Suppressor macrophage treated with lipopolysaccharide for 1 hour (primary cell): ENCODE measurements at regions not wholly inside any gene's neighbourhood (a gene's known extent, or its start where the extent isn't known, plus 50 kb on each side); places are given as distances from the start of the nearest gene placed in this dataset.
"Not testable (repeated sequence)": the region's sequence is repeated elsewhere in the genome, so short reads cannot be mapped to it uniquely, and the experiment has no call there.

Source experiments
- DNase-seq, 3 donors: peaks; one replicate each; pipeline ENCODE4 v3.0.0-alpha.2; 2020 to 2022

- DNase-seq, result no peak
These were observed 672.1 kb upstream of the SLIT2 start for GRCh38 chr4:19579608-19580007.

- no peak for DNase-seq
These were observed 674.6 kb upstream of the SLIT2 start for GRCh38 chr4:19577097-19577496.

- peak; percentile 0 to 20 (median 5) for DNase-seq
These were observed 675.8 kb upstream of the SLIT2 start for GRCh38 chr4:19575924-19576323.

GRCh38 chr4:19566041-19566440, 685.7 kb upstream of the SLIT2 start:
- no peak for DNase-seq

- no peak for DNase-seq
These were observed 689.2 kb upstream of the SLIT2 start for GRCh38 chr4:19562456-19562855.

GRCh38 chr4:19557161-19557560, 694.5 kb upstream of the SLIT2 start:
- DNase-seq, result no peak

GRCh38 chr4:19556276-19556675, 695.4 kb upstream of the SLIT2 start:
- not testable (repeated sequence) for DNase-seq

GRCh38 chr4:19547463-19547862, 704.2 kb upstream of the SLIT2 start:
- no peak for DNase-seq

GRCh38 chr4:19544446-19545125, 707.1 kb upstream of the SLIT2 start:
- no peak for DNase-seq

- DNase-seq, result no peak
These were observed 710.7 kb upstream of the SLIT2 start for GRCh38 chr4:19540859-19541540.

- no peak for DNase-seq
These were observed 712.5 kb upstream of the SLIT2 start for GRCh38 chr4:19539201-19539600.

- no peak for DNase-seq
These were observed 717.5 kb upstream of the SLIT2 start for GRCh38 chr4:19534159-19534558.

GRCh38 chr4:19531906-19532848, 719.5 kb upstream of the SLIT2 start:
- no peak for DNase-seq

- DNase-seq, result no peak
These were observed 727.7 kb upstream of the SLIT2 start for GRCh38 chr4:19523964-19524363.

- no peak for DNase-seq
These were observed 728.7 kb upstream of the SLIT2 start for GRCh38 chr4:19522966-19523365.

- DNase-seq, result no peak
These were observed 730.7 kb upstream of the SLIT2 start for GRCh38 chr4:19520939-19521520.

- DNase-seq, result no peak
These were observed 737.2 kb upstream of the SLIT2 start for GRCh38 chr4:19514276-19515070.

GRCh38 chr4:19512086-19512485, 739.6 kb upstream of the SLIT2 start:
- DNase-seq, result no peak

- no peak for DNase-seq
These were observed 740.7 kb upstream of the SLIT2 start for GRCh38 chr4:19510993-19511392.

GRCh38 chr4:19508442-19508841, 743.3 kb upstream of the SLIT2 start:
- DNase-seq, result no peak

GRCh38 chr4:19497705-19498104, 754.0 kb upstream of the SLIT2 start:
- no peak for DNase-seq

- no peak for DNase-seq
These were observed 754.9 kb upstream of the SLIT2 start for GRCh38 chr4:19496756-19497155.
